Right forelimb (tissue), 1 donor: ENCODE measurements at regions not wholly inside any gene's neighbourhood (a gene's known extent, or its start where the extent isn't known, plus 50 kb on each side); places are given as distances from the start of the nearest gene placed in this dataset.

Experiments used
- DNase-seq: peaks from one replicate; pipeline ENCODE4 v3.0.0-alpha.2; 2018

DNA sequence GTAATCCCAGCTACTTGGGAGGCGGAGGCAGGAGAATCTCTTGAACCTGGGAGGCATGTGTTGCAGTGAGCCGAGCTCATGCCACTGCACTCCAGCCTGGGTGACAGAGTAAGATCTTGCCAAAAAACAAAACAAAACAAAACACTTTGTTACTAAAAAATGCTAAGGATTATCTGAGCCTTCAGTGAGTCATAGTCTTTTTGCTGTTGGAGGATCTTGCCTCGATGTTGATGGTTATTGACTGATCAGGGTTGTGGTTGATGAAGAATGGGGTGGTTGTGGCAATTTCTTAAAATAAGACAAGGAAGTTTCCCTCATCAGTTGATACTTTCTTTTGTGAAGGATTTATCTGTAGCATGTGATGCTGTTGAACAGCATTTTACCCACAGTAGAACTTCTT, 196.8 kb upstream of the HDDC2 start:
- DNase-seq = no peak

DNA sequence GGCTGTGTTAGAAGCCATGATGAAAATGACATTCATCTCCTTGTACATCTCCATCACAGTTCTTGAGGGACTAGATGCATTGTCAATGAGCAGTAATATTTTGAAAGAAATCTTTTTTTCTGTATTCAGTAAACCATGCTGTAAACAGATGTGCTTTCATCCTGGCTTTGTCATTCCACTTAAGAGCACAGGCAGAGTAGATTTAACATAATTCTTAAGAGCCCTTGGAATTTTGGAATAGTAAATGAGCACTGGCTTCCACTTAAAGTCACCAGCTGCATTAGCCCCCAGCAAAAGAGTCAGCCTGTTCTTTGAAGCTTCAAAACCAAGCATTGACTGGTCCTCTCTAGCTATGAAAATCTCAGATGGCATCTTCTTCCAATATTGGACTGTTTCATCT, 197.8 kb upstream of the HDDC2 start:
- DNase-seq = no peak

DNA sequence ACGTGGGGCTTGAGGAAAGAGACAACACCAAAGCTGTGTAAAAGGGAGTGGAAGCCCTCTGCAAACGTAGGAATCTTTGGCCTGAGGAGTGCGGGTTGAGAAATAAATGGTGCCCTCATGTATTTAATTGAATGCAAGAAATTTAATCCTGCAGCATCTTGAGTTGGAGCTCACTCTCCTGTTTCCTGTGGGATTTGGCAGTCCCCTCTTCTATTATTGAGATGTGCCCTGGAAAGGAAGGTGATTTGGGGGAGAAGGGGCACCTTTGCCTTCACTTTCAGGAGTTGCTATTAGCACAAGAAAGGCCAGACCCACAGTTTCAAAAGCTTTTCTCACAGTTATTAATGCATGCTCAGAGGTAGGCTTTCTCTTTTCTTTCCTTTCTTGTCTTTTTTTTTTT, 201.4 kb upstream of the HDDC2 start:
- no peak for DNase-seq

DNA sequence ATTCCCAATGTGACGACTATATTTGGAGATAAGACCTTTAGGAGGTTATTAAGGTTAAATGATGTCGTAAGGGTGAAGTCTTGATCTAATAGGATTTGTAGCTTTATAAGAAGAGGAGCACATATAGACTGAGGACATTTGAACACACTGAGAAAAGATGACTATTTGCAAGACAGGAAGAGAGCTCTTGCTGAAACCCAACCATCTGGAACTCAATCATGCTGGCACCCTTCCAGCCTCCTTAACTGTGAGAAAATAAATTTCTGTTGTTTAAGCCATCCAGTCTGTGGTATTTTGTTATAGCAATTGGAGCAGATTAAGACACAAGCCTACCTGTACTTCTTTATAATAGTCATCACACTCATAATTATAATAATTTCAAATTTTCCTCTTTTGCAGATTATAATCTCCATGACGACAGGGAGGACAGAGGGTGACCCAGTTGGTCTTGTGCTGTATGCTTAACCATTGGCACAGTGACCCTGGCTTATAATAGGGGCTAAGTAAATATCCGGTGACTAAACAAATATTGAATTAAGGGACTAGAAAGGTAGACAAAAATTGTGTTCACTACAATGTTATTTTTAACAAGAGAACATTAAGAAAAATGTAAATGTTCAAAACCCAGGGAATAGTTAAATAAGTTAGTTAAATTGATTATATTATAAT, 206.4 kb upstream of the HDDC2 start:
- DNase-seq = no peak

DNA sequence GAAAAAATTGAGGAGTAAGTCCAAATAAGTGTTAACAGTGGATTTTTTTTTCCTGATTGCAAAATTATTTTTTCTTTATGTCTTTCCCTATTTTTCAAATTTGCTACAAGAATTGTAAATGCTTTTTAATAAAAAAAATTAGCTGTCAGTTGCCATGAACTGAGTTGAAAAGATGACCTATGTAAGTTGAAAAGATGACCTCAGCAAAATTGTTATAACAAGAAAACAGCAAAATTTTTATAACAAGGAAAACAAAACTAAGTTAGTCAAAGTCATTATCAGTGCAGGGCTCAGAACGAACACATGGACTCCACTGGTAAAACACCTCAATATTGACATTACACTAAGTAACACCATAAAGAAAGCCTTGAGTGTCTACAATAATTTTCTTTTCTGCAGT, 207.0 kb upstream of the HDDC2 start:
- DNase-seq = no peak

DNA sequence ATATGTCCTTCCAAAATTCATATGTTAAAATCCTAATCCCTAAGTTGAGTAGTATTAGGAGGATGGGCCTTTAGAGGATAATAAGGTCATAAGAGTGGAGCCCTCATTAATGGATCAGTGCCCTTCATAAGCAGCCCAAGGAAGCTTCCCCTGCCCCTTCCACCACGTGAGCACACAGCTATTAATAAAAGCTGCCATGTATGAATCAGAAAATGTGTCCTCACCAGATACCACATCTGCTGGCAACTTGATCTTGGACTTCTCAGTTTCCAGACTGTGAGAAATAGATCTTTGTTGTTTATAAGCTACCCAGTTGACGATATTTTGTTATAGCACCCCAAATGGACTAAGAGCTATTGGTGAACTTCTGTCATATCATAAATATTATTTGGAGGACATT, 207.7 kb upstream of the HDDC2 start:
- no peak for DNase-seq

DNA sequence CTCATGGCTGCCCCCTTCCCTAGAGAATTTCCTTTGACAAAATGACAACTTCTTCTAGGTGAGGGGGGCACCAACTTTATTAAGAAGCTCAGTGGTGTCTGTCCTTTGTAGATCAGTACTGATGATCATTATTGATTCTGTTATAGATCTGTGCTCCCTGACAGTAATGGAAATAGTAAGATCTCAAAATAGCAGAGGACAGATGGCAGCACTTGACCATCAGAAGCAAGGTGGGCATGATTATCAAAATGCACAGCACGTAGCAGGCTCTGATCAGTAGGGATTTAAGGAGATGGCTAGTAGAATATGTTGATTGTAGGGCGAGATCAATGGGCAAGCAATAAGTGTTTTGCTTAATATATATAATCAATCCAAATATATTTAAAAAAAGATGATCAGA, 208.6 kb upstream of the HDDC2 start:
- no peak for DNase-seq

DNA sequence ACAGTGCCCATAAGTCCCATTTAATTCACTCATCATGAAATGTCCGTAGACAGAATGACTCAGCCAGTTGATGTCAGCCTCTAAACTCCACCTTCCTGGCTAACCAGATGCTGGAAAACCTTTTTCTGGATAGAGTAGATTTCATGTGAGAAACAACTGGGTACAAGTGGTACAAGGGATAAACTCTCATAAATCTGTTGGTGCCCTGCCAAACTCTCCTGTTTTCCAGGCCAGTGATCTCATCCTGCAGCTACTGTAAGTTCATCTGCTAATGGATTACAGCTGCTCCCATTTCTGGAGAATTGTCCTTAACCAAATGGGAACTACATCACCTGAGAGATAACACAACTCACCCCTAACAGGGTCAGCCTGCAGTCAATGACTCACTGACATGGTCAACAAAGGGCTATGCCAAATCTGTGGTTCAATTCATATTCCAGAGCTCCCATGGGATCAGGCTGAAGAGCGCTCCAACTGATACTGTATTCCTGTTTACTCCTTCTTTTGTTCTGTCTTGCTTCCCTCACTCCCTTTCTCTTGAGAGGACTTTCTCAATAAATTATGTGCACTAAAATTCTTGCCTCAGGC, 210.1 kb upstream of the HDDC2 start:
- DNase-seq = no peak

DNA sequence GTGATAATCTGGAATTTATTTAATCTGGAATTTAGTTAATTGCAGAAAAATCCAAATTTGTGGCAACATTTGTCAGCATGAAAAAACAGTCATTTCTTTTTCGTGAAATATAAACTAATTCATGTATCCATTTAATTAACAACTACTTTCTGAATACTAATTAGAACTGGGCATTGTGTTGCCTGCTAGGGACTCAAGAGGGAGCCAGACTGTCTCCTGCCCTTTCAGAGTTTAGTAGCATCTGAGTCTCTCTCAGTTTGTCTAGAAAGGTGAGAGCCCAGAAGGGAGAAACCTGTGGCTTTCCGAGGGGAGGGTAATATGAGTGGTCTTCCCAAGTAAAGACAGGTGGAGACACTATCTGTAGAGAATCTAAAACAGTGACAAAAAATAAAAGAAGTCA, 210.9 kb upstream of the HDDC2 start:
- DNase-seq = no peak

DNA sequence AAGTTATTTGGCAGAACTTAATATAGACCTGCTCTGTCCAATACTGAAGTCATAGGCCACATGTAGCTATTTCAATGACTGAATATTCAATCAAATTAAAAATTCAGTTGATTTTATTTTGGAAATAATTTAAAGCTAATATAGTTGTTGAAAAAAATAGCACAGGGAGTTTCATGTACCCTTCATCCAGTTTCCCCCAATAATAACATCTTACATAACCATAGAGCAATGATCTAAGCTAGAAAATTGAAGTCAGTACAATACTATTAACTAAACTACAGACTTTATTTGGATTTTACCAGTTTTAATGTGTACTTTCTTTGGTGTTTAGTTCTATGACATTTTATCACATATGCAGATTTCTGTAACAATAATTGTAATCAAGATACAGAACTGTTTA, 212.2 kb upstream of the HDDC2 start:
- DNase-seq = no peak

DNA sequence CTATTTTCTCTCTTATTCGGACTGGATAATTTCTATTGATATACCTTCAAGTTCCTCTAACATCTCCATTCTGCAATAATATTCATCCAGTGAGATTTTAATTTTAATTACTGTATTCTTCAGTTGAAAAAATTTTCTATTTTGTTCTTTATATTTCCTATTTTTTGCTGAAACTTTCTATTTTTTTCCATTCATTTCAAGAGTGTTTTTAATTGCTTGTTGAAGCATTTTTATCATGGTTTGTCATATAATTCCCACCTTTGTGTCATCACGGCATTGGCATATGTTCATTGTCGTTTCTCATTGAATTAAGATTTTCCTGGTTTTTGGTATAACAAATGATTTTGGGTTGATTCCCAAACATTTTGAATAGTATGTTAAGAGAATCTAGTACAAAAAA, 214.9 kb upstream of the HDDC2 start:
- no peak for DNase-seq

DNA sequence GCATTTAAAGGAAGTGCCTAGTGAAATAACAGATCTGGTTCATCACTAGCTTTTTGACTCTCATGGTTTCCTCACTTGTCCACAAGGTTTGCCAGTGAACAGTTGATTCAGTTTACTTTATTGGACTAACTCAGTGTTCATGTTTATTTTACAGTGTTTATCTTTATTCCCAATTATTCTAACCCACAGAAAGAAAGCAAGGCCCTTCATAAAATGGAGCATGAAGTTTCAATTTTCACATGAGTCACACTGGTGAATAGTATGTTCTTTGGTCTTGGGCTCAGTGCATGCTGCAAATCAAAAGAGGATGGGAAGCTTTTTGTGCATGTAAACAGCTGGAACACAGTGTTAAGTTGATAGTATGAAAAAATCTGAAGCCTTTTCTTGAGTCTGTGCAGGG, 217.6 kb upstream of the HDDC2 start:
- no peak for DNase-seq

DNA sequence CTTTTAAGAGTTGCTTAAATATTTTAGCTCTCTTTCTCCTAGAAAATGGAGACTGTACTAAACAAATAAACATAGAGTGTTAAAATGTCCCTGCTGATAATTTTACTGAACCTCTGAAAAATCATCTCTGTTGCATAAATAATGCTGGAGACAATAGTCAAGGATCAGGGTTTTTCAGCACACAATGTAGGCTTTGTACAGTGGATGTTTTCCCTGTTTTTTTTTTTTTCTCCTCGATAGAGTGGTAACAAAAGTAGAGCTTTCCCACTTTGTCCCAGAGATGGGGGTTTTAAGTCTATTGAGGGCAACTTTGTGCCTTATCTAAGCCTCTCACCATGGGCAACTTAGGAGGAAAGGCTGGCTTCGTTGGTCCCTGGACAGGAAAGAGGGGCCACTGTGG, 222.6 kb upstream of the HDDC2 start:
- DNase-seq = no peak

DNA sequence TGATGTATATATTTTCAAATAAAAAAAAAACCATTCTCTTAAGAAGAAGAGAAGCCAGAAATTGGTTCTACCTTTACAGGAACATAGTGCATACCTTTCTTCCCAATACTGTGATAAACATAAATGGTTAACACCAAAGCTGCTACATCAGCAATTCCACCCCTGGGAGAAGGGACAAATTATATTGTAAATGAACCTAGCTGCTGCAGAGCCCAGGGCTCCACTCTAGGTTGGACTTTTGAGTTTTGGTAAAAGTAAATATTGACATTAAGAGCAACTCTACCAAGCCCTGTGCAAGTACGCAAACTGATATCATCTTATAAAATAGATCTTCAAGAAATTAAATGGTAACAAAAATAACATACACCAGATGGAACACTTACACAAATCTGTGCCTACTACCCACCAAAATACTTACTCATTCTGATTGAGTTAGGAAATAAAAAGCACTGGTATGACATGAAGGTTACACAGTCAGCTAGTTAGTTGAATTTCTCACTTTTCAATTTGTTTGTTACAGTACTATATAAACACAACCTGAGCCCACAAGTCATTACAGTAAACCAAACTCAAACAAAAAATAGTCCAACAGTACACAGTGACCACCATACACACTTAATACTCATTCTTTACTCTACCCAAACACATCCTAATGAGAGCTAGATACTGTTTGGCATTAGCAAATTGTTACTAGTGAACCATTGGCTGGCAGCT, 223.3 kb upstream of the HEY2 start:
- DNase-seq = no peak

DNA sequence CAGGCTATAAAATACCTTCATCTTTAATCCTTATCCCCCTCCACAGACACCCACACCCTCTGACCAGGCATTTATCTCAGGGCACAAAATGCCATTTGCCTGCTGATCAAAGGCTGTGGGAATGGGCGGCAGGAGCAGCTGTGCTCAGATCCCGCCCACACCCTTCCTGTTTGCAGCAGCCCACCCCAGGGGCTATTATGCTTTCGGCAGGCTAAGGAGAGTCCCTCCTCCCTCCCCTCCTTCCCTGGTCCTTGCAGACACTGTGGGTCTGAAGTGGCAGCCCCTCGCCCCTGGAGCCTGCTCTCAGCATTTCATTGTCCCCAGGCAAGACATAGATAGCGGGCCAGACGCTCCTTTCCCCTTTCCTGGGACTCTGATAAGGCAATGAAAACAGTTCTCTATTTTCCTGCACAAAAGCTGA, 220.8 kb upstream of the HEY2 start:
- DNase-seq = no peak

DNA sequence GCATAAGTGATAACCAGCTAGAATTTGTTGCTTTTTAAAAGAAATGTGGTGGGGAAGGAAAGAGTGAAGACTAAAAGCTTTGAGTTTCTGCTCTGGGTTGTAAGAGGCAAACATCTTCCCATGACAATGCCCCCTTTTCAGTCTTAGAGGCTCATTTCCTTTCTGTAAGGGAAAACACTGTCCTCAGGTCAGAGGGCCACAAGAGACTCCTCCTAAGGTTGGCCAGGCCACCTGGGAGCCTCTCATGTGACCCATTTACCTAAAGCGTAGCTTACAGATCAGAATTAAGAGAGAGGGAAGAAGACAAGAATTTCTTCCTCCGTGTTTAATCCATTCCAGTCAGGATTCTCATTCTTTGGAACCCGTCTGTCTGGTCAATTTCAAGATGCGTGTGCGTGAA, 220.4 kb upstream of the HEY2 start:
- DNase-seq = no peak

DNA sequence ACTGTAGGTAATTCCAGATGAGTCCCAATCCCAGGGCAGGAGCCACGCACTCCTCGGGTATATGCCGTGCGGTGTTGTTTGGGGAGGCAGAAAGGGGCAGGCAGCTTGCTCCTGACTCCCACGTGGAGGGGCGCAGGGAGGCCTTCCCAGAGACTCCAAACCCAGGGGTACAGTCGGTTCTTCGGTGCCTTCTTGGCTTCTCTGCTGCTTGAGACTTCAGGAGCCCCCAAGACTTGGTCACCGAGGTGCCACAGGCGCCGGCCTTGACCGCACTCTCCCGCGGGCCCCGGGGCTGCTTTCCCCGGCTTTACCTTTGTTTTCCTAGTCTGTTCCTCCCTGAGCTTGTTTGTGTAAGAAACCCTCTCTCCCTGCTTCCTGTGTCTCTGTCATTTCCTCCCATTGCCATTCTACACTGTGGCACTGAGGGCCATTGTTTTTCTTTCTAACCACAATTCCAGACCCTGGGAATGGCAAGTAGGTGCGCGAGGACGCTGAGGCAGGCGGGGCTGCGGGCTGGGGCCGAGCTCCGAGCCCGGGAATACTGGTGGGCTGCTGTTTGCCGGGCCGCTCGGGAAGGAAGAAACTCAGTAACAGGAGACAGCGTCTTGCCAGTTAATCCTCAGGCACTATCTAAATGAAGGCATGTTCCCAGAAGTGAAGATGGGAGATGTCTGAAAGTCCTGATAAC, 215.6 kb upstream of the HEY2 start:
- DNase-seq = no peak

DNA sequence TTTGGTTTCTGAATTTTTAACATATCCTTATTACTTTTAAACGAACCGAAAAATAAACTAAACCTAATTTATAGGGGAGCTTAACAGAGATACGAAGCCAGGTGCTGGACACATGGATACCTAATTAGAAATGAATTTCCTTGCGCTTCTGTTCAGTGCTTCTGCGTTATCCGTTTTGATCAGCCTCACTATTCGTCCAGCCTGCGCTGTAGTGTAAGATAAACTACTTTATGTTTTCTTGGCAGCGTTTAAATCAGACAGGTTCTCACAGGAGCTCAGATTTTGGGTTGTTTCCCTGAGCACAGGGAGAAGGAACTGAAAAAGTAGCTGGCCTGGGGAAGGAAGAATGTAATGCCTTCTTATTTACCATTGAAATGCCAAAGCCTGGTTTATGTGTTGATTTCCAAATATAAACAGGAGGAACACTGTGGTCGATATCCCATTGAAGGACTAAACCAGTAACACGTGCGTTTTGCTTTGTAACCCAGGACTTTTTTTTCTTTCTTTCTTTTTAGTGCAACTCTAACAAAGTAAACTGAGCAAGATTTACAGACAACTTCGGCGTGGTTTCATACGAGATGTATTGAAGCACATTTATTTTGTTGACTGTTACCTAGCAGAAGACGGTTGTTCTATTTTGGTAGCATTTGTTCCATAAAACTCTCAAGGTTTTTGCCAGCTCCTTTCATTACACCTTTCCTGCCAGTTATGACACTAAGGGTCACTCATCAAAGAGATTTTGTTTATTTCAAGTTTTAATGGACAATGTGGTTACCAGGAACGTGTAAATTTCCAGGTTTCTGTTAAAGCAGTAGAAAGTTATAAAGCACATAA, 214.8 kb upstream of the HEY2 start:
- DNase-seq = no peak

DNA sequence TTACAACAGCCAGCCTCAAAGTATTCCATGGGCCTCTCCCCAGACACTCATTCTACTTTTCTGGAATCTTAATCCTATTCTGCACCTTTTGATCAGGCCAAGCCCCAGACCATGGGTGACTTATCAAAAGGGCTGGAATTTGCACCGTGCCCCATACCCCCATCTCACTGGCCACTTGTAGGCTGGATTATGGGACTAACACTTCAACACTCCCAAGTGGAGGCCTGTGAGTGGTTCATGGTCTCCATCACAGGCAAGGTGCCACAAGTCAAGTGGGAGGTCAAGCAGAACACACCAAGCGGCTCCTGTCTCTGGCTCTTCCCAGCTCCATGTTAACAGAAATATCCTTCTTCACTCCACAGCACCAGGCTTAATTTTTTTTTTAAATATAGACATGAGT, 212.3 kb upstream of the HEY2 start:
- DNase-seq = no peak

DNA sequence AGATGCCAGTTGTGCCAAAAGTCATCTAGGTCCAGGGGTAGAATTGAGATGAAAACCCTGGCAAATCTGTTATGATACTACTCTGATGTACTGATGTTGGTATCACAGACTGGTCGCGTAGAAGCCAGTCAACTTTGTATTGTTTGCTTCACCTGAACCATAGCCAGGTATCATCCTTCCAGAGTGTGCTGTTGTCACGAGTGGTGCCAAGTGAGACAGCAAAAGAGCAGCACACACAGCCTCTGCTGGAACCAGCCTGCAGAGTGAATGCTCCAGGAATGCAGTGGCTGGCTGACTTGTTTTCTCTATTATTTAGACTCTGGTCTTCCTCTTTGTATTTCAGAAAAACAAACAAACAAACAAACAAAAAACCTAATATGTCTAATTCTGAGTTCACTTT, 209.5 kb upstream of the HEY2 start:
- DNase-seq = no peak

DNA sequence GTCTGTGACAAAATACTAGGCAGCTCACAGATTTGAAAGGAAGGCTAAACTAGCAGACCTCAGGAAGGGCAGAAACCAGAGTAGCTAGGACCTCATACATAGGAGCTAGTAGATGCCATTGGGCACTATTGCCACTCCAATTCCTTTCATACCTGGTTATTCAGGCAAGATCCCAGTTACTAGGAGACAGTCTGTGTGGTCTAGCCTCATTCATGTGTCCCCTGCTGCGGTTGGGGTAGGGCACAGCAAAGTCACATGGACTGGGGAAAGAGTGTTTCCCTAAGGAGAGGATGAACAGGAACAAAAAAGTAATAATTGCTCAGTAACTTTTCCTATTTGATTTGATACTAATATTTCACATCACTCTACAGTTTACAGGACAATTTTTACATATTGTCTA, 204.6 kb upstream of the HEY2 start:
- DNase-seq = no peak

DNA sequence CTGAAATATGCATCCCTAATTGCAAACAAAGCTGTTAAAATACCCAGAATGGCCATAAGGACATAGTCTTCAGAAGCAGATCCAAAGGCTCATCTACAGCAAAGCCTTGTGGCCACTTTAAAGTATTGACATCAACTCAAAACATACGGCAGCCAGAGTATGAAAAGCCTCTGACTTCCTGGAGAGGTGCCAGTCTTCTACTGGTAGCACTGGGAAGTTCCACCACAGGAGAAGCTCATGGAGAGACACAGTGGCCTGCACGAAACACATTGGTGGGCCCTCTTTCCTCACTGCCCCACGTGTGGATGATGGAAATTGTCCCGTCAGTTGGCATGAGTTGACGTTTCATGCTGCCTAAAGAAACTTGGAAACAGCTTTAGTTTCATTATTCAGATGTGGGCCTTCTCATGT, 202.6 kb upstream of the HEY2 start:
- no peak for DNase-seq

DNA sequence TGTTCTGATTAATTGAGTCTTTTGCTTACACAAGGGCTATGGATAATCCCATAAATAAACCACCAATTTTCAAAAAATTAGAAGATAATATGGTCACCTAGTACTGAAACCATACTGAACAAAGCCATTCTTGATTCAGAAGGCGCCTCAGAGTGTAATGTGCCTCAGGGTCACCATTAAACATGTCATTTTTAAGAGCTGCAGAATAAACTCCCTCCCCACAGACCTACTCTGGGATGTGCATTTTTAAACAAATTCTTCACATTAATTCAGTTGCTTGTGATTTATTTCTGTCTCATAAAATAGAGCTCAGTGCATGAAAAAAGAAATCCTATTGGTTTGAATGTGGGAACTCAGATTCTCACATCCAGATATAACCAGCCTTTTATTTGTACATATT, 202.1 kb upstream of the HEY2 start:
- no peak for DNase-seq
